Embryonic facial prominence (tissue), 1 donor: ENCODE measurements at regions not wholly inside any gene's neighbourhood (a gene's known extent, or its start where the extent isn't known, plus 50 kb on each side); places are given as distances from the start of the nearest gene placed in this dataset.

Experiments
- DNase-seq: peaks from one replicate; pipeline ENCODE4 v3.0.0-alpha.2; 2016; ENCODE audit errors: extremely low spot score

DNA sequence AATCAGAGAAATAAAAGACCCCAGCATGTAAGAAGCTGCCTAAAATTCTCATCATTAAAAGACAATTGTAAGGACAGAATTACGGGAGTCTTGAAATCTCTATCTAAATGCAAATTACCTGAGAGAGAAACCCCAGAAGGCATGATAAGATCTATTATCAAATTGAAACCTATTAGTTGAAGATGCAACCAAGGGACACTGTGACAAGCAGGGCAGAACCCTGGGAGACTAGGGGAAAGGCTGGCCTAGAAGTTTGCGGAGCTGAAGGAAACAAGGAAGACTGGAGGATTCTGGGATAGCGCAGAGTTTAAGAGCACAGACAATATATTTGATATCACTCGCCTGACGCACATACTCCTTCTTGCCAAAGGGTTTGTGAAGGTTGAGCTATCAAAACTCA lies 319.5 kb upstream of the CHAC2 start:
- DNase-seq = no peak

DNA sequence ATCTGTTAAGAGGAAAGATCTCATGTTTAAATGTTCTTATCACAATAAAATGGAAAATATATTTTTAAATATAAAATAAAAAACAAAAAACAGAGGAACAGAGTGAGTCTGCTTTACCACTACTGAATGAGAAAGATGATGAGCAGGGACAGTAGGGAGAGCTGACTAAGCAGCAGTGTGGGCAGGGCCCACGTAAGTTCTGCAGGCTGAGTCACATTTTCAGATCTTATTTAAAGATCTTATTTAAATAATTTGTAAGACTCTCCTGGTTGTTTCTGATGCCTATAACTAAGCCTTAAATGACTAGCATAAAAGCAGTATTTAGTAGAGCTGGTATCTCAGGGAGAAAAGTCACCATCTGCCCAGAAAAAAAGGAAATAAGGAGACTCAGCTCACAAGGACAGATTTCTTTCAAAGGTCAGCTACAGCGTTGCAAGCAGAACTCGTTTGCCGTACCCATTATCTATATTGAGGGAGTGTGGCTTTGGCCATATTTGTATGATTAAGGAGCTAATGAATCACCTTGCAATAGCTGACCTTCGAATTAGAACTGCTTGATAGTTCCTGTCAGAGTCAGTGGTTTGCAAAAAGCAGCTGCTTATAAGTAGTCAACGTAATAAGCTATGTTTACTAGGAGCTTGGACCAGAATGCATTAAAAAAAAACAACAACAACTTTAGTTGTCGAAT lies 322.1 kb upstream of the CHAC2 start:
- no peak for DNase-seq

DNA sequence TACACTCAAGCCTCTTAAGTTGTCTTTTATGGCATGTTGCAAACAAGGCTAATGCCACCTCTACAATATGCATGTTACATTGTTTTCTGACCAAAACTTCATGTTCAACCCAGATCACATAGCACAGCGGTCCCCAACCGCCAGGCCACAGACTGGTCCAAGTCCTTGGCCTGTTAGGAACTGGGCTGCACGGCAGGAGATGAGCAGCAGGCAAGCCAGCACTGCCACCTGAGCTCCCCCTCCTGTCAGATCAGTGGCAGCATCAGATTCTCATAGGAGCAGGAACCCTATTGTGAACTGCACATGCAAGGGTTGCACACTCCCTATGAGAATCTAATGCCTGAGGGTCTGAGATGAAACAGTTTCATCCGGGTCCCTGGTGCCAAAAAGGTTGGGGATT lies 324.8 kb upstream of the CHAC2 start:
- DNase-seq = no peak

DNA sequence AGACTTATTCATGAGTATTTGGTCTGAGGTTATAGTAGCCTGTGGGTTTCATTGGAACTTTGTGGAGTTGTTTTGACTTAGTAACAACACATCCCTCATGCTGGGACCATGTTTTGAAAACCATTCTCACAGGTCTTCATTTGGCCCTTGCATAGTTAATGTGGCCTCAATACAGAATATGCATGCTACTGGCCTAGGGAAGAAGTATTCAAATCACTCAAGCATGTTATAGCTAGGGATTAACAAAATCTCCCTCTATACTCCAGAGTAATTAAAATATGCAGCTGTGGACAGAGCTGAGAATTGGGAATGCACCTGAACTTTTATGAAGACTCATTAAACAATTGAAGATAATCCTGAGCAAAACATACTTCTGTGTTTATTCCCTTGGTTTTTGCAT lies 325.5 kb upstream of the CHAC2 start:
- DNase-seq = no peak

DNA sequence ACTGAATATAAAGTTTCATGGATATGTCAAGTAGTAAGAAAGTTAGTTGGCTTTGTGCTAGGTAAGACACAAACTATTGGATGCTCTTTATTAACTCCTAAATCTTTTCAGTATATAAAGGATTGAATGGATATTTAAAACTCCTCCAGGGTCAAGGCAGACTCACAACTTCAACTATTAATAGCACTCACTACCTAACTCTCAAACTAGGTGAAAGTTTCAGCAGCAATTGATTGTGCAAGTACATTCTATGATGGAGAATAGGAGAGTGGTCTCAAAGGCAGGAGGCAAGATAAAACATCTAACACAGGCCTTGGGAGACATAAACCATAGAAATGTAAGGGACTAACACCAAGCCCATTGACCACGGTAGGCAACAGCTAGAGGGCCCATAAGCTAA lies 328.9 kb upstream of the CHAC2 start:
- DNase-seq = no peak

DNA sequence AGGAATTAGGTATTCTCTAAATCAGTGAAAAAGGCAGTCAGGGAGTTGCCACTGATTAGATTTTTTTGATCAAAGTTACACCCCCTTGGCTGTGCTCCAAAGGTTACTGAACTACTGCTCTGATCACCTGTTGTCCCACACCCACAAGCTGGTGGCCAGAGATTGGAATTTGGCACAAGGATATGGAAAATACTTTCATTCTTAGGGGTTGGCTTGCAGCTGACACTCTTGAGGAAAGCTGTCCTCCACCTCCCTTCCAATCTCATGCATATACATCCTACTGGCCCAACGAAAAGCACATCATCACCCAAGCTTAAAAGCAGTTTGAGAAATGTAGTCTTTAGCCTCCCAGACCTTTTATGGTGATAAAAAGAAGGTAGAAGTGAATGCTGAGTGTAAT lies 329.5 kb upstream of the CHAC2 start:
- DNase-seq = no peak

DNA sequence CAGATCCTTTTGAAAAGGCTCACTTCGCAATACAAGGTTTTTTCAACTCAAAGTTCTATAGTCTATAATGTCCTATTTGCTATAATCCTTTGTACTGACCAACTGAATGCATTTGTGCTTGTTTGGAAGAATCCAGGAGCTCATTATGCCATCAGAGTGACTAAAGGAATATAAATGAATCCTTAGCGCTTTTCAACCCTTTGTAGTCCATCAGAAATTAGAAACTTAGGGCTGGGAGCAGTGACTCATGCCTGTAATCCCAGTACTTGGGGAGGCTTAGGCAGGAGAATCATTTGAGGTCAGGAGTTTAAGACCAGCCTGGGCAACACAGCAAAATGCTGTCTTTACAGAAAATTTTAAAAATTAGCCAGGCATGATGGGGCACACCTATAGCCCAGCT lies 330.2 kb upstream of the CHAC2 start:
- DNase-seq = no peak

DNA sequence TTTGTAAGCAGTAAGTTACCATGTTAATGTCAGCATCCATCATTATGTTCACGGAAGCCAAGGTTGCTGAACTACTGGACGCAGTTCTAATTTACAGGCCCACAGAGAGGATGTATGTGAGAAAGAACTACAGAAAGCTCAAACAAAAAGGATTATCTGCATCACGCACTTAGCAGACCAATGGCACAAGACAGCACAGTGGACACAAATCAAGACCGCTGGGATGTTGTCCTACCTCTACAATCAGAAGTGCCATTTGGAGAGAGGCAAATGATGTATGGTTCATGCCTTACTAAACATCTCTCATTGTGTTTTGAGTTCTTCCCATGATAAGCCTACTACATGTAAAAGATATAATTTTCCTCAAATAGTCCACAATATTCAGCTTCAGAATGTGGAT lies 330.7 kb upstream of the CHAC2 start:
- DNase-seq = no peak

DNA sequence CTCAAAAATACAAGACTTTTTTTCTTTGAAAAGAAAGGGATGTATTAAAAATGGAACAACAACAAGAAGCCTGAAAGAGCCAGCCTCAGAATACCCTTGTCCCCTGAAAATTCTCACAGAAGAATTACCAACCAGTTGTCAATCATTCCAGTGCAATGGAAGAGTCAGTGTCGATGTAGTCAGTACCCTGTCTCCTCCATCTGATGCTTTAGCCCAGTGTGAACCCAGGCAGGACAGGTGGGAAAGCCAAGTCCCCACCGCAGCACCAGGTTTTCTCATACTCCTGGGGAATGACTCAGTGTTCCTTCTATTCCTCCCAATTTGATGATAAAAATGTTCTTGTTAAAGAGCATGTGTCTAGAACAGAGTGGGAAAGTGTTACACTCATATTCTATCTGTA lies 332.0 kb upstream of the CHAC2 start:
- no peak for DNase-seq

DNA sequence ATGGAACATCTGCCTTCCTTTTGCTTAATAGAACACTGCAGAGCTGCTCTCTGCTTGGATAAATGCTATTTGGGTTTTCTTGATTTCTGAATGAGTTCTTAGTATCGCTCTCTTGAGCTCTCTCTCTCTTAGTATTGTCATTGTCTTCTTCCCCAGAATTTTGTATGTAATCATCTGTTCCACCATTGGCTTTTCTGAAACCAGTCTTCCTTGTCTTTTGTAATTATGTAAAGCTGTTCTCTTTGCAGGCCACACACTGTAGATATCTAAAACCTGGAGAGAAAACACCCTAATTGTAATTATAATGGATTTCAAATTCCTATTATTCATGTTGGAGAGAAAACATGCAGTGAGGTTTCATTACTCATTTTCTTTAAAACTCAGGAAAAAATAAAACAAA lies 333.1 kb upstream of the CHAC2 start:
- DNase-seq = no peak

DNA sequence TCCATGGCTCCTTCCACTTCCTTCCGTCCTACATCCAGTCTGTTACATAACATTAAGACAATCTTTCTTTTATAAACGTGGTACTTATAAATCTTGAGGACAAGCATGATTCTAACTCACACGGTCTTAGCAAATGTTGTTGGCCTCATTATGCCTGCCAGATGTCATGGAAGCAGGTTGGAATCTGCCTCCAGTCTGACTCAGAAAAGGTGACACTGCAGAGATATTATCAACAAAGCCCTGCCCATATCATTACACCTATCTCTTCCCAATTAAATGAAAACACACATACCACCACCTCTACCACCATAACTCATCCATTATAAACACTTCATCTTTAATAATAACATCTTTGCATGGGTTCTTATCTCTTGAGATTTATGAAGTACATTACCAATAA lies 334.7 kb upstream of the CHAC2 start:
- DNase-seq = no peak

DNA sequence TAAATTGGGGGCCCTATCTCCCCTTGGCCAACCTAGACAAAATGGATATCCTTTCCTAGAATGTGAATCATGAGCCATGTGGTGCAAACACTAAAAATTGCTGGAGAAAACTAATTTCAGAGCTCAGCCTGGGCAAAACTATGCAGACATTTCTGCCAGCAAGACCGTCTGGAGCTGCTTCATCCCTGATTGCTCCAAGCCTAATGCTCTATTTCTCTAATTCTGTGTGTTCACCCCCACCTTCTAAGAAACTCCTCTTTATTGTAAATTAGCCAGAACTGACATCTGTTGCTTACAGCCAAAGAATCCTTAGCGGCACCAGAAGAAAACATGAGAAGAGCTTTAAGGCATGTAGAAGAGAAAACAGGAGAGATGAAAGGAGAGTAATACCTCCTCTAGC lies 337.7 kb upstream of the CHAC2 start:
- no peak for DNase-seq

DNA sequence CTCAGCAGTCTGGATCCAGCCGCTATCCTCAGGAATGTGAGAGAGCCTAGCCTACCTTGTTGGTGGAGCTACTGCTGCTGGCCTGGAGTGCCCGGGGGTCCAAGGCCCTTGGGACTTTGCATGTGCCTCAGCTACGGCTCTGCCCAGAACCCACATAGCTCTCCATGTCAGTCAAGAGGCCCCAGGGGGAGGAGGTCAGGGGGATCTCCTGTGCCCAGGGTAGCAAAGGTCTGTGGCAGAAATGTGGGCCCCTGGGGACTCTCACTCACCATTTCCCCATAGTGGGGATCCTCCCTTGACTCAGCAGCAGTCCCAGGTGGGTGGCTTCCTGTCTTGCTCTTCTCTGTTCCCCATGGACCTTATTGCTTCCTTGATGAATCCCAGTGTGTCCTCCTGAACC lies 342.7 kb upstream of the CHAC2 start:
- no peak for DNase-seq

DNA sequence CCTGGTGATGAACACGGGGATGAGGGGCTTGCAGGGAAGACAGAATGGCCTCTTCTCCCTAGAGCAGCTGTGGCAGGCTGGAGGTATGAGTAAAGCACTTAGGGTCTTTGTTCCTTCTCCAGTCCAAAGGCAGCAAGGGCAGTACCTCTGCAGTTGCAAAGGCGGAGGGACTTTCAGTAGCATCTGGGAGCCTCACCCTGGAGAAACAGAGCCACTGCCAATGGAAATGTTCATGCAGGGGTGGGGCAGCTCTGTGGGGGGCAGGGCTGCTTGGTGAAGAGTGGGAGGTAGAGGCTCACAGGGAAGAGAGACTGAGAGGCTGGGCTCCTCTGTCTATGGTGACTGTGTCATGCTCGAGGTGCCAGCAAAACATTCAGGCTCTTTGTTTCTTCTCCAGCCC lies 344.1 kb upstream of the CHAC2 start:
- no peak for DNase-seq

DNA sequence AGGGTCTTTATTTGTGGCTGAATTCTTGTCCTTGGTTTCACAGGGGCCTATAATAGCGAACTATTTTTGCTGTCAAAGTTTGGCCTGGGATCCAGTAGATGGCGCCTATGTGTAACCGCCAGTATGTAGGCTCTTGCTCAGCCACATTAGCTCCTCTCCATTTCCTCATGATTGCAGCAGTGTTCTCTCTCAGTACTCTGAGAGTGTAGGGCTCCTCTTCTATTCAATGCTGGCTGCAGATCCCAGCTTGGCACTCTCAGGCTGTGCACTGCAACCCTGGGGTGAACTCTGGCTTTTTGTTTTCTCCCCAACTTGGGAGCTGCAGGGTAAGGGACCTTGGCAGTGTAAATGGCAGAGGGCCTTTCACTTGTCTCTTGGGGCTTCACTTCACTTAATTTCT lies 344.6 kb upstream of the CHAC2 start:
- no peak for DNase-seq

DNA sequence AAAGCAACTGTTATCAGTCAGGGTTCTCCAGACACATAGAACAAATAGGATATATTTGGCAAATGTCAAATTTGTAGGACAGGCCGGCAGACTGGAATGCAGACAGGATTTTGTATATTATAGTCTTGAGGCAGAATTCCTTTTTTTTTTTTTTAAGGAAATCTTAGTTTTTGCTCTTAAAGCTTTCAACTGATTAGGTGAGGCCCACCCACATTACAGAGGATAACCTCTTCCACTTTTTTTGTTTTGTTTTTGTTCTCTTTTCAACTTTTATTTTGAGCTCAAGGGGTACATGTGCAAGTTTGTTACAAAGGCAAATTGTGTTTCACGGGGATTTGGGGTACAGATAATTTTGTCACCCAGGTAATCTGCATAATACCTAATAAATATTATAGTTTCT lies 350.2 kb upstream of the CHAC2 start:
- DNase-seq = no peak

DNA sequence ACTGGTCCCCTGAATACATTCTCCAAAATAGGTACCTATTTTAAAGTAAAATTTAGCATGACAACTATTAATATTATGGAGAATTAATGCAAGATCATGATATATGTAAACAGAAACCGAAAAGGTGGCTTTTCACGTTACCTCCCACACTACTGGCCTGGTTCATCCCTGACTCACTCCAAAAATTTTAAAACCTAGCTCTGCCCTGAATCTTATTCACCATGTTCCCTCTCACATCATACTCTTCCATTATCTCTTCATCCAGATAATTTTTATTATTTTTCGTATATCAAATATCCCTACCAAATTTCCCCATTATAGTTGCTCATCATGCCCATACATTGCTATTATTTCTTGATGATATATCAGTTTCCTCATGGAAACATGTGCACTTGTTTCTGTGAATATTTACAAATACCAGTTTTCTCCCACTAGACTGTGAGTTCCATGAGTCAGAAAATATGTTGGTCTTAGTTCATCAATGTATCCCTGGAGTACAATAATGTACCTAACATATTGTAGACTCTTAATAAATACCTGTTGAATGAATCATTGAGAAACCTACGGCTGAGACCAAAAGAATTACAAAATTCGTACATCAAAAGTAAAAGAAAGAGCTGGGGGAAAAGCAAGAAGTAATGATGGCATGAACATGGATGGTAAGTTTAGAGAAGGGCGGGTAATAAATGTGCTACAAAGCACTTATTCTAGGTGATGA lies 360.1 kb upstream of the CHAC2 start:
- DNase-seq = no peak

DNA sequence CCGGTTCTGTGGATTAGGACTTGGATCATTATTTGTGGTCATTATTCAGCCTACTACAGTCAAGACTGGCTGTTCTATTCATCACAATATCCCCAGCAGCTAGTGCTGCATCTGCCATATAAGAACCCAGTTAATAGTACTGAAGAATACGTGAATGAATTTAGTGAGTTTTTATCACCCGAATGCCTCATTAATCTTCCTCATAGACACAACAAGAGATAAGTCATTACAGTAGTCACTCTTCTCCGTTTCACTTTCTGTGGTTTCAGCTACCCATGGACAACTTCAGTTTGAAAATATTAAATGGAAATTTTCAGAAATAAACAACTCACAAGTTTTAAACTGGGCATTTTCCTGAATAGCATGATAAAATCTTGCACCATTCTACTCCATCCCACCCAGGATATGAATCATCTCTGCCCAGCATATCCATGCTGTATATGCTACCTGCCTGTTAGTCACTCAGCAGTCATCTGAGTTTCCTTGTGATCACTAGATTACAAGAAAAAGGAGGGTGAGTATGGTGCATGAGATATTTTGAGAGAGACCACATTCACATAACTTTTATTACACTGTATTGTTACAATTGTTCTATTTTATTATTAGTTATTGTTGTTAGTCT lies 363.7 kb upstream of the CHAC2 start:
- no peak for DNase-seq

DNA sequence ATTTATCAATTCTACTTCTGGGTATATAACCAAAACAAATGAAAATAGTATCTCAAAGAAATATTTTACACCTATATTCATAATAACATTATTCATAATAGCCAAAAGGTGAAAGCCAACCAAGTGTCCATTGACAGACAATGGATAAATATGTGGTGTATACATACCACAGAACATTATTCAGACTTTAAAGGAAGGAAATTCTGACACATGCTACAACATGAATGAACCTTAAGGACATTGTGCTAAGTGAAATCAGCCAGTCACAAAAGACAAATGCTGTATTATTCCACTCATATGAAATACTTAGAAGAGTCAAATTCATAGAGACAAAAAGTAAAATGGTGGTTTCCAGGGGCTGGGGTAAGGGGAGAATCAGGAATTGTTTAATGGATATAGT lies 370.5 kb upstream of the CHAC2 start:
- DNase-seq = no peak

DNA sequence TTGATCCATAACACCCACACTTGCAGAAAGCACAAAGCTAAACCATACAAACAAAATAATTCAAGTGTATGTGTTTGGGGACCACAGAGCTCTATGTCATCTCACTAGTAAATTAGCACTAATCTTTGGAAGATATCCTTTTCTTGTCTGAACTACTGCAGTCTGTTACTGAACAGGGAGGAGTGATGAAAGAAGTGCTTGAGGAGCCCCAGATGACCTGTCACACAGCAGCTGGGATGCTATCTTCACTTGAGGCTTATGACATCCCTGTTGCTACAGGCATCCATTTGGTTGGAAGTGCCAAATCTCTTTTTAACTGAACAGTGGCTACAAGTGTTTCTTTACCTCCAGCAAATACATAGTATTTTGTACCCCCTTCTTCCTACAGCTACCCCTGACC lies 386.3 kb upstream of the CHAC2 start:
- DNase-seq = no peak

DNA sequence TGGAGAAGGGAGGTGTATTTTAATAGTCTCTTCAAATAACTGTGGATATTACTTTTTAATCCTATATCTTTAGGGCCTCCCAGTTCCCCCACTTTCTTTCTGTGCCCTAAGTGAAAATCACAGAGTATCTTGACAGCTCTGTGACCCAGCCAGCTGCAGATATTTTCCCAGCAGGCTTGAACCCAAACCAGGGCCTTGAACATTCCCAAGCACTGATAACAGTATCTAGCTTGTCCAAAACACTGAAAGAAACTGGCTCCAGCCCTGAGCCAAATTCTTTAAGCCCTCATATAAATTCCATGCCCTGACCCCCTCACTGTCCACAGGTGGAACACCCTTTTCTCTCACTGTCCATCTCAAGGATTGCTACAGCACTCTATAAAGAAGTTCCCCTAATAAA lies 388.1 kb upstream of the CHAC2 start:
- DNase-seq = no peak

DNA sequence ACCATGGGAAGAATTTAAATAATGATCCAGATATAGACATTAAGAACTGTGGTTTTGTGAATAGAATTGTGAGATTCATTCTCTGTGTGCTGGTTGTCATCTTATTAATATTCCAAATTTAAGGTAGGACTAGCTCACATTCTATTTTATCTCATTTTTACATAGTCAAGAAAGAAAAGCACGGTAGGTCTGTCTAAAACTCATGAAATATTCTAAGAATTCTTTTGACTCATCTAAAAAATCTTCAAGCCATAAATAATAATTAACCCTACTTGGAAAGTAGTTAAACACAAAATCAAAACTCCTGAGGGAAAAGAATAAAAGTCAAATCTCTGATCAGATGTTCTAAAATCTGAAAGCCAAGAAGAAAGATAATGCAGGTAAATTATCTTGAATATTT lies 388.8 kb upstream of the CHAC2 start:
- DNase-seq = no peak

DNA sequence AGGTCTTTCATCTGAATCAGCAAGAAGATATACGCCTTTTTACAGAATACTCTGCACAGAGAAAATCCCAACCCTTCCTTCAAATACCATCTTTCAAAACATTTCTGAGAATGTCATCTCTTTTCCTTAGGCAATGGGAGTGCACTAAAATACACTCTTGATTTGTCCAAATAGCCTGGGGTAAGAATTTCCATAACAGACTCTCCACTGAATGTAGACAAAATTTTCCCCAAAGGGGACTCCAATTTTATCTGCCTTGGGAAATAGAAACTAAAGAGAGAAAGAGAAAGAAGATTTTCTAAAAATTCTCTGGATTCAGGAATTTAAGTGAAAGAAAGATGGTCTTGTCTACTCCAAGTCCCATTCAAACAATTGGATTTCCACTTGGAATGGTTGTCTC lies 394.5 kb upstream of the CHAC2 start:
- no peak for DNase-seq

DNA sequence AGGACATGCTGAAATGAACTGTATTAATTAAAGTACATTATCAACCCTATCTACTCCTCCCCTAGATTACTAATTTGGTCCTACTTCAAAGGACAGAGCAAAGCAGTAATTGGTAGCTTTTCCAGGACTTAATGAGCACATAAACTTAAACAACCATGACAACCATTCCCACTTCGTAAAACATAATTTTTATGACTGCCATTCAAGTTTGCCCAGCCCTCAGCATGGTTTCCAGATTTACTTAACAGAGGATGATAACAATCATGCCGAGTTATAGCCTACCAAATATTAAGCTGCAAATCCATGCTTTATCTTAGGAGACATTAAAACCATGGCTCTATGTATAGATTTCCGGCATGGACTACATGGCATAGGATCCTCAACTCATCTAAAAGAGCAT lies 401.1 kb upstream of the CHAC2 start:
- no peak for DNase-seq
